Lower leg skin (tissue), 3 donors: ENCODE measurements at regions not wholly inside any gene's neighbourhood (a gene's known extent, or its start where the extent isn't known, plus 50 kb on each side); places are given as distances from the start of the nearest gene placed in this dataset.

ENCODE experiments used
- POLR2A ChIP-seq, 2 donors: fragments of 450-650 bp; IDR thresholded peaks; one replicate each; pipeline ENCODE4 v1.6.1; 2016 to 2017; ENCODE audit warnings: antibody characterized with exemption in 2 of 2, mild to moderate bottlenecking in 1 of 2, moderate library complexity in 1 of 2
- TF ChIP-seq, protein P1 (sequence below), 3 donors: fragments of 450-650 bp; IDR thresholded peaks; one replicate each; pipeline ENCODE4 v1.5.1; 2016; ENCODE audit warnings: antibody characterized with exemption in 3 of 3, mild to moderate bottlenecking in 3 of 3, moderate library complexity in 2 of 3

DNA sequence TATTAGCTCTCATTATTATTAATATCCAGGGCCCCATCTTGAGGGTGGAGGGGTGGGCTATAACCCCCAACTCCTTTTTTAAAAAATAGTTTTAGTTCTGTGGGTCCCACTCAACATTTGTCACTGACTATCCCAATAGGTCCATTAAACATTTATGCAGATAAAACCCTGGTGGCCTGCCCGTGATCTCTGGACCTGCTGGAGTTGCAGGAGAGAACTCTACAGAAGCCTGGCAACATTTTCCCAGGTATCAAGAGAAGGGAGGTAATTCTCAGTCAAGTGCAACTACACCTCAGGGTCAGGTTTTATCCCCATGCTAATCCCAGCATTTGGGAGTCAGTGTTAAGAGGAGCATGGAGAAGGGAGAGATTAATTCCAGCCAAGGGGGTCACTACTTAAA lies 264.4 kb upstream of the PROK2 start:
- no peak for TF ChIP-seq POLR2A (IDR thresholded peaks at IDR 0.05)
- TF ChIP-seq, protein P1, sequence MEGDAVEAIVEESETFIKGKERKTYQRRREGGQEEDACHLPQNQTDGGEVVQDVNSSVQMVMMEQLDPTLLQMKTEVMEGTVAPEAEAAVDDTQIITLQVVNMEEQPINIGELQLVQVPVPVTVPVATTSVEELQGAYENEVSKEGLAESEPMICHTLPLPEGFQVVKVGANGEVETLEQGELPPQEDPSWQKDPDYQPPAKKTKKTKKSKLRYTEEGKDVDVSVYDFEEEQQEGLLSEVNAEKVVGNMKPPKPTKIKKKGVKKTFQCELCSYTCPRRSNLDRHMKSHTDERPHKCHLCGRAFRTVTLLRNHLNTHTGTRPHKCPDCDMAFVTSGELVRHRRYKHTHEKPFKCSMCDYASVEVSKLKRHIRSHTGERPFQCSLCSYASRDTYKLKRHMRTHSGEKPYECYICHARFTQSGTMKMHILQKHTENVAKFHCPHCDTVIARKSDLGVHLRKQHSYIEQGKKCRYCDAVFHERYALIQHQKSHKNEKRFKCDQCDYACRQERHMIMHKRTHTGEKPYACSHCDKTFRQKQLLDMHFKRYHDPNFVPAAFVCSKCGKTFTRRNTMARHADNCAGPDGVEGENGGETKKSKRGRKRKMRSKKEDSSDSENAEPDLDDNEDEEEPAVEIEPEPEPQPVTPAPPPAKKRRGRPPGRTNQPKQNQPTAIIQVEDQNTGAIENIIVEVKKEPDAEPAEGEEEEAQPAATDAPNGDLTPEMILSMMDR (IDR thresholded peaks at IDR 0.05): no peak
